Lower leg skin (tissue), 4 donors: ENCODE measurements at regions not wholly inside any gene's neighbourhood (a gene's known extent, or its start where the extent isn't known, plus 50 kb on each side); places are given as distances from the start of the nearest gene placed in this dataset.

Experiments used
- DNase-seq, 2 donors: peaks; one replicate each; pipeline ENCODE4 v3.0.0-alpha.2; 2019; ENCODE audit warnings: low spot score in 2 of 2
- H3K4me3 ChIP-seq: fragments of 200-600 bp; sonication (generic); 2 replicates; pipeline ENCODE4 v1.5.1; 2017; ENCODE audit warnings: mild to moderate bottlenecking, low read depth; ENCODE audit not compliant: poor library complexity, severe bottlenecking
- POLR2A ChIP-seq, 2 donors: fragments of 450-650 bp; IDR thresholded peaks; one replicate each; pipeline ENCODE4 v1.6.1; 2016 to 2017; ENCODE audit warnings: antibody characterized with exemption in 2 of 2, mild to moderate bottlenecking in 1 of 2, moderate library complexity in 1 of 2
- WGBS, 2 donors: methylation state at CpG; one replicate each; pipeline ENCODE4 v1.1.5; 2018; 5-methylcytosine and 5-hydroxymethylcytosine counted together
- intact Hi-C: fragments of 100-400 bp; cut with DNase I; formaldehyde crosslinking; loops from one replicate; pipeline ENCODE4 v1.15.0; 2023; ENCODE audit warnings: low total_unique reads
- TF ChIP-seq, protein P1 (sequence below), 3 donors: fragments of 450-650 bp; IDR thresholded peaks; one replicate each; pipeline ENCODE4 v1.5.1; 2016; ENCODE audit warnings: antibody characterized with exemption in 3 of 3, mild to moderate bottlenecking in 3 of 3, moderate library complexity in 2 of 3

DNA sequence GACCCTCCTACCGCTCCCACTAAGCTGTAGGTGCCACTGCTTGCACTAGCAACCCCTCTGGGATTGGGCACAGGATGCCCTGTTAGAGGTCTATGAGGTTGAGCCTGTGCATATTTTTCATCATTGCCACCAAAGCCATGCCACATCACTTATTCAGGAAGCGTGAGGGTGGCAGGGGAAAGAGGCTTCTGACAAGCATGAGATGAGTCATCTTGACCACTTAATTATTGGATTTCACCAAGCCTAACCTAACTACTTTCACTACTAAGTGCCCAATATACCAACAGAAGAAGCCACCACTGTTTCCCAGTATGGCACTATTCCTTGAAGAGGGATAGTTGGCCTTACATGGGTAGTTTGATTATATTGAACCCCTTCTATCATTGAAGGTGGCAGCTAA lies 181.3 kb upstream of the EPHA4 start:
- no peak overlapping the region for H3K4me3 ChIP-seq
- intact Hi-C loops = no loop called here
- WGBS, 2 donors = 95 to 98% methylated on average over 2 of the region's 2 CpGs
- TF ChIP-seq POLR2A (IDR thresholded peaks at IDR 0.05) = no peak
- no peak for DNase-seq

DNA sequence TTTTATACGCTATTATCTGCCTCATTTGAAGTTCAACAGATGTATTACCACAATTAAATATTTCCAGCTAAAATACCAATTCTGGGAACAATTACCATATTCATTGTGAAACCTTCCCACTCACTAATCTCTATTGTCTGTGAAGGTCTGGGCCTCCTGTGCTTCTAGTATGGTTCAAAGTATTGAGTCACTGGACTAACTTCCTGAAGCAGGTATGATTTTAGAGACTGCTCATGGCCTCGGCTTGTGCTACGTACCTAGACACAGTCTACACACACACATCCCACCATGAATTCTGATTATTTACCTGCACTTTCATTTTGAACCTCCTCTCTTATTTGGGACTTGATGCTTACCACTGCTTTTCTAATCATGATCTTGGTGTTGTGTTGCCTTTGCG lies 180.7 kb upstream of the EPHA4 start:
- intact Hi-C loops = no loop called here
- TF ChIP-seq, protein P1, sequence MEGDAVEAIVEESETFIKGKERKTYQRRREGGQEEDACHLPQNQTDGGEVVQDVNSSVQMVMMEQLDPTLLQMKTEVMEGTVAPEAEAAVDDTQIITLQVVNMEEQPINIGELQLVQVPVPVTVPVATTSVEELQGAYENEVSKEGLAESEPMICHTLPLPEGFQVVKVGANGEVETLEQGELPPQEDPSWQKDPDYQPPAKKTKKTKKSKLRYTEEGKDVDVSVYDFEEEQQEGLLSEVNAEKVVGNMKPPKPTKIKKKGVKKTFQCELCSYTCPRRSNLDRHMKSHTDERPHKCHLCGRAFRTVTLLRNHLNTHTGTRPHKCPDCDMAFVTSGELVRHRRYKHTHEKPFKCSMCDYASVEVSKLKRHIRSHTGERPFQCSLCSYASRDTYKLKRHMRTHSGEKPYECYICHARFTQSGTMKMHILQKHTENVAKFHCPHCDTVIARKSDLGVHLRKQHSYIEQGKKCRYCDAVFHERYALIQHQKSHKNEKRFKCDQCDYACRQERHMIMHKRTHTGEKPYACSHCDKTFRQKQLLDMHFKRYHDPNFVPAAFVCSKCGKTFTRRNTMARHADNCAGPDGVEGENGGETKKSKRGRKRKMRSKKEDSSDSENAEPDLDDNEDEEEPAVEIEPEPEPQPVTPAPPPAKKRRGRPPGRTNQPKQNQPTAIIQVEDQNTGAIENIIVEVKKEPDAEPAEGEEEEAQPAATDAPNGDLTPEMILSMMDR (IDR thresholded peaks at IDR 0.05) = no peak
- no peak for TF ChIP-seq POLR2A (IDR thresholded peaks at IDR 0.05)
- WGBS, 2 donors = 91 to 95% methylated on average over 4 of the region's 4 CpGs

DNA sequence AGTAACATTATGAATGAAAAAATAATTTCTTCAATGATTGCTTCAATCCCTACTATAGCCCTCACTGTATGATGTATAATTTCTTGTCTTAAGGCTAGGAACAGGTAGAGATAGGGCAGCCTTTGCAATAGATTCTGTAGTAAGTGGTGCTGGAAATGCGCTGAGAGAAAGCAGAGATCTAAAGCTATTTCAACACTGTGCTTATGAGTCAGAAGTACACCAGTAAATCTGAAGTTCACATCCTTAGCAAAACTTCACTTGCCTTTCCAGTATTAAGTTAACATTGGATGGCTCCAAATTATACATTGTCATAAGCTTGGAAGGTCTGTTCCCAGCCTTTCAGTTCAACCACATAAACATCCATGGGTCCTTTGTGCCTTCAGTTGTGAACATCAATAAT lies 178.2 kb upstream of the EPHA4 start:
- DNase-seq = no peak
- intact Hi-C loops = no loop called here
- 92% methylated on average over 1 of the region's 1 CpG for WGBS, 2 donors
- no peak overlapping the region for H3K4me3 ChIP-seq
- no peak for TF ChIP-seq POLR2A (IDR thresholded peaks at IDR 0.05)
- TF ChIP-seq, protein P1 (IDR thresholded peaks at IDR 0.05) = no peak

More for the DNA sequence above, 180.7 kb upstream of the EPHA4 start:
- DNase-seq = no peak
- H3K4me3 ChIP-seq = no peak overlapping the region

DNA sequence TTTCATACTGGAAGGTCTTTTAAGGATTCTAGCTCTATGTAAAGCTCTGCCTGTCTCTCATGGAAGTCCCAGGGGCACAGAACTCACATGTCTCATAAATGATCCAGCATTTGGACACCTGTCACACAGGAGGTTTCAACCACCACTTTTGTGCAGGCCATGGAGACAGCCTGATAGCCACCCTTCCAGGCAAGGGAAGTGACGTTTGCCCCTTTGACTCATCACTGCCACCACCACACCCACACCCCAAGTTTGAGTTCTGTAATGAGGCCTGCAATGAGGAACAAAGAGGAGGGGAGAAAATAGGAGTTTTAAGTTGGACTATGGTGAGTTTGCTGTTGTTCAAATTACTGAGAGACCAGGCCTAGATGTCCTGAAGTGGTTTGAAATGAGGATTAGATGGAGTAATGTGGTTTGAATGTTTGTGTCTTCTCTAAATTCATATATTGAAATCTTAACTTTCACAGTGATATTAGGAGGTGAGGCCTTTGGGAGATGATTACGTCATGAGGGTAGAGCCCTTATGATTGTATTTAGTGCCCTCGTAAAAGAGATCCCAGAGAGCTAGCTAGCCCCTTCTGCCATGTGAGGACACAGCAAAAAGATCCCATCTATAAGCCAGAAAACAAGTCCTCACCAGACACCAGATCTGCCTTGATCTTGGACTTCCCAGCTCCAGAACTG lies 175.3 kb upstream of the EPHA4 start:
- intact Hi-C loops = no loop called here
- no peak for DNase-seq
- TF ChIP-seq POLR2A (IDR thresholded peaks at IDR 0.05) = no peak
- TF ChIP-seq, protein P1 (IDR thresholded peaks at IDR 0.05) = no peak
- 76 to 86% methylated on average over 3 of the region's 3 CpGs for WGBS, 2 donors
- no peak overlapping the region for H3K4me3 ChIP-seq

DNA sequence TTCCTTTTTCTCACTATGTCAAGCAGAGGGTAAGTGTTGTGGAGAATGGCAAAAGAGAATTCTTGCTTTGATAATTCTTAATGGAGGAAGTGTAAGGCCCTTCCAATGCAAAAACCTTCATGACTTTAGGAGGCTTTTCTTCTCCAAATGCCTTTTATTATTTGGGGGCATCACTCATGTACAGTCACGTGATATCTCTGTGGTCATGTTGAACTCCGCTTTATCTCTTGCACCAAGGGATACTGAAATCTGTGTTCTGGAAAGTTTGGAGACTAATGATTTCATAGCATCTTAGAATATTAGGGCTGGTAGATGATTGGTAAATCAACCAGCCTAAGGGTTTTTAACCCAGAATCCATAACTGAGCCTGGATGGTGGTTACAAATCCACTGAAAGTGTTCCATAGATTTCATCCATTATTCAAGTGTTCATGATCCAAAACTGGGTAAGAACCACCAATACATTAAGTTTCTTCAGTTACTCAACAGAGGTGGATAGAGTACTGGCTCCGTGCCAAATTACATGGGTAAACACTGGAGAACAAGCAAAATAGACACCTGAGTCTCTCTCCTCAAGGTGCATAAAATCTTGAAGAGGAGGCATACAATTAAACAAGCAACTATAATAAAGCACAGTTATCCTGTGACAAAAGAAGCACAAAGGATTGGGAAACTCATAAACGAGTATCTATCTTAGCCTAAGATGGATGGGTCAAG lies 169.6 kb upstream of the EPHA4 start:
- intact Hi-C loops = loop anchor here (5.0 kb wide), 1 partner anchor 1174 kb away; no protein-coding TSS in a partner anchor
- no peak overlapping the region for H3K4me3 ChIP-seq
- WGBS, 2 donors = 69 to 76% methylated on average over 4 of the region's 4 CpGs
- no peak for DNase-seq
- TF ChIP-seq POLR2A (IDR thresholded peaks at IDR 0.05) = no peak
- TF ChIP-seq, protein P1 (IDR thresholded peaks at IDR 0.05) = no peak

DNA sequence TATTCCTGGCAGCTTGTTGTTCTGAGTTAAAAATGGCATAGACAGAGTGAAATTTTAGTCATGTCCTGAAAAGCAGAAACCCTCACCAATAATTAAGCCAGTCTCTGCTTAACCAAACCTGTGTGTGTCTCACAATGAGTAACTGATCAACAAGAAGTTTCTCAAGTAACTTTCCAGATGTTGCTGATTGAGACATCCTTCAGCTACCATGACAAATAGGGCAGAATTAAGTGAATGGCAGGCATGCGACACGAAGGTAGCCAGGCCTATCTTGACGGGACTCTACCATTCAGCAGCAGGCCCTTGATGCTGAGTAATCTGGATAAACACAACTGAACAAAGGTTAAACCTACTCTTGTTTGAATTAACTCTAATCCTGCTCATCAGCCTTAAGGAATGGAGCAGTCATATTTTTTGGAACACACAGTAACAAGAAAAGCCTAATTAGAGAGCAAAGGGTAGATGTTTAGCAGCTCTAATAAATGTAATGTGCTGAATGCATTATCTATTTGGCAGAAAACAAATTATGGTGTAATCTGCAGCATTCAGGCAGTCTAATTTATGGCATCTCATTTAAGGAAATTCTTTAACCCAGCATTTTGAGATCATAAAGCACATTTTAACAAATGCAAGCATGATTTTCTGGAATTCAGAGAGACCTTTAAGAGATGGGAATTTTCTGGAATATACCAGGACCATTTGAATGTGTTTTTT lies 159.5 kb upstream of the EPHA4 start:
- H3K4me3 ChIP-seq = no peak overlapping the region
- DNase-seq = no peak
- intact Hi-C loops = no loop called here
- TF ChIP-seq POLR2A (IDR thresholded peaks at IDR 0.05) = no peak
- TF ChIP-seq, protein P1 (IDR thresholded peaks at IDR 0.05) = no peak
- 34 to 51% methylated on average over 3 of the region's 3 CpGs for WGBS, 2 donors
